Tibial nerve (tissue), 4 donors: ENCODE measurements at regions not wholly inside any gene's neighbourhood (a gene's known extent, or its start where the extent isn't known, plus 50 kb on each side); places are given as distances from the start of the nearest gene placed in this dataset.

Source experiments
- DNase-seq, 2 donors: peaks; one replicate each; pipeline ENCODE4 v3.0.0-alpha.2; 2019; ENCODE audit warnings: low spot score in 2 of 2
- H3K27ac ChIP-seq, 4 donors: fragments of 200-600 bp; sonication (generic) in 3 of 4; one replicate each; pipeline ENCODE4 v1.5.1; 2017 to 2019; ENCODE audit warnings: mild to moderate bottlenecking in 1 of 4
- H3K27me3 ChIP-seq, 2 donors: fragments of 200-600 bp; sonication (generic) in 1 of 2; one replicate each; pipeline versions ENCODE4 v1.5.1 to v1.6.0; 2017 to 2019
- H3K36me3 ChIP-seq, 3 donors: fragments of 200-600 bp; sonication (generic); one replicate each; pipeline ENCODE4 v1.5.1; 2018 to 2019
- H3K4me1 ChIP-seq, 4 donors: fragments of 200-600 bp; sonication (generic) in 3 of 4; one replicate each; pipeline ENCODE4 v1.5.1; 2017 to 2019
- H3K4me3 ChIP-seq, 4 donors: fragments of 200-600 bp; sonication (generic) in 3 of 4; one replicate each; pipeline ENCODE4 v1.5.1; 2017 to 2019; ENCODE audit warnings: mild to moderate bottlenecking in 1 of 4, moderate library complexity in 1 of 4
- H3K9me3 ChIP-seq, 4 donors: fragments of 200-600 bp; sonication (generic) in 3 of 4; one replicate each; pipeline ENCODE4 v1.5.1; 2017 to 2019
- EP300 ChIP-seq, 2 donors: sonication (generic); formaldehyde crosslinking; IDR thresholded peaks; one replicate each; pipeline ENCODE4 v1.6.1; 2017; ENCODE audit warnings: antibody characterized with exemption in 2 of 2, mild to moderate bottlenecking in 1 of 2
- POLR2A ChIP-seq, 2 donors: fragments of 450-650 bp; IDR thresholded peaks; one replicate each; pipeline ENCODE4 v1.6.1; 2017; ENCODE audit warnings: antibody characterized with exemption in 2 of 2, mild to moderate bottlenecking in 2 of 2, moderate library complexity in 2 of 2
- WGBS, 2 donors: methylation state at CpG; one replicate each; pipeline ENCODE4 v1.1.5; 2018; 5-methylcytosine and 5-hydroxymethylcytosine counted together
- TF ChIP-seq, protein P1 (sequence below), 5 experiments: fragments of 200-600 bp in 3 of 5; fragments of 450-650 bp in 2 of 5; sonication (generic) in 3 of 5; IDR thresholded peaks; one replicate each; pipeline ENCODE4 v1.5.1; 2016 to 2019; ENCODE audit warnings: antibody characterized with exemption in 5 of 5, mild to moderate bottlenecking in 3 of 5, moderate library complexity in 2 of 5

DNA sequence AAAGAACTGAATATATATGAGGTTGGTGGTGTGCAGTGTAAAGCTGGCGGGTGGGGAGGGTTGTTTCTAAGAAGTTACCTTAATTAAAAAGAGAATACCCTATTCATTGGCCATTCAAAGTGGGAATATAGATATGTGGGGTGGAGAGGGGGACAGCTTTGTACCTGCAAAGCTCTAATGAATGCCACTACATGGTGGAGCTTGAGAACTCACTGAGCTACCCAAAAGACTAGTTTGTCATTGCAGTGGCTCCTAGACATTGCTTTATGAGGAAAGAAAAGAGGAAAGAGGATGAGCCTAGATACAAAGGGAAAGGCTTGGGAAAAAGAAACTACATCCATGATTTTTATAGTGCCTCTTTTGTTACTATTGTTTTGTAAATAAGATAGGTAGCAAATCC, 209.9 kb upstream of the SPRY1 start:
- H3K4me1 ChIP-seq = no peaks in the 10 kb centered on the region
- TF ChIP-seq, protein P1, sequence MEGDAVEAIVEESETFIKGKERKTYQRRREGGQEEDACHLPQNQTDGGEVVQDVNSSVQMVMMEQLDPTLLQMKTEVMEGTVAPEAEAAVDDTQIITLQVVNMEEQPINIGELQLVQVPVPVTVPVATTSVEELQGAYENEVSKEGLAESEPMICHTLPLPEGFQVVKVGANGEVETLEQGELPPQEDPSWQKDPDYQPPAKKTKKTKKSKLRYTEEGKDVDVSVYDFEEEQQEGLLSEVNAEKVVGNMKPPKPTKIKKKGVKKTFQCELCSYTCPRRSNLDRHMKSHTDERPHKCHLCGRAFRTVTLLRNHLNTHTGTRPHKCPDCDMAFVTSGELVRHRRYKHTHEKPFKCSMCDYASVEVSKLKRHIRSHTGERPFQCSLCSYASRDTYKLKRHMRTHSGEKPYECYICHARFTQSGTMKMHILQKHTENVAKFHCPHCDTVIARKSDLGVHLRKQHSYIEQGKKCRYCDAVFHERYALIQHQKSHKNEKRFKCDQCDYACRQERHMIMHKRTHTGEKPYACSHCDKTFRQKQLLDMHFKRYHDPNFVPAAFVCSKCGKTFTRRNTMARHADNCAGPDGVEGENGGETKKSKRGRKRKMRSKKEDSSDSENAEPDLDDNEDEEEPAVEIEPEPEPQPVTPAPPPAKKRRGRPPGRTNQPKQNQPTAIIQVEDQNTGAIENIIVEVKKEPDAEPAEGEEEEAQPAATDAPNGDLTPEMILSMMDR (IDR thresholded peaks at IDR 0.05) = no peak
- TF ChIP-seq POLR2A (IDR thresholded peaks at IDR 0.05) (no peak), EP300 (IDR thresholded peaks at IDR 0.05) (no peak)

DNA sequence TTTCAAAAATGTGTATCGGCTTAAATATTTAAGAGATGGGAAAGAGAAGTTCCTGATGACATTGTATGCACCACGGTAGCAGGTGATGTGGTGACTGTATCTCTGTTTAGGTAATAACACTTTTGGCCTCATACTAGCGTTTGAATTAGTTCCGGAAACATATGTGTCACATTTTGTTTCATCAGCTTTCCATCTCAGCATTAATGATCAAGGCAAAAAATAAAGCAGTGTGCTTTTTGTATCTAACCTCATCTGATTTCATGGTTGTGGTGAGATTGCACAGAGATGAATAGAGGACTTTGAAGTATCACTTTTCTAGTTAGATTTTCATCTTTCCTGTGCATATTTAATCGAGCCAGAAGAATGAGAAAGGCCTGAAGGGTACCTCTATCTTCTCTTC, 206.4 kb upstream of the SPRY1 start:
- no peaks in the 10 kb centered on the region for H3K9me3 ChIP-seq
- WGBS, 2 donors = 91 to 98% methylated on average over 5 of the region's 5 CpGs
- H3K27me3 ChIP-seq = no peaks in the 10 kb centered on the region
- H3K27ac ChIP-seq = no peak overlapping the region
- no peaks in the 10 kb centered on the region for H3K4me1 ChIP-seq
- no peaks in the 10 kb centered on the region for H3K36me3 ChIP-seq
- no peak overlapping the region for H3K4me3 ChIP-seq
- DNase-seq = no peak
- TF ChIP-seq EP300 (IDR thresholded peaks at IDR 0.05) (no peak), POLR2A (IDR thresholded peaks at IDR 0.05) (no peak)
- TF ChIP-seq, protein P1 (IDR thresholded peaks at IDR 0.05) = no peak

More for the DNA sequence above, 209.9 kb upstream of the SPRY1 start:
- Histone ChIP-seq H3K27ac (no peak overlapping the region), H3K9me3 (no peaks in the 10 kb centered on the region), H3K36me3 (no peaks in the 10 kb centered on the region), H3K27me3 (no peaks in the 10 kb centered on the region), H3K4me3 (no peak overlapping the region)
- 90 to 96% methylated on average over 1 of the region's 1 CpG for WGBS, 2 donors
- DNase-seq = no peak

DNA sequence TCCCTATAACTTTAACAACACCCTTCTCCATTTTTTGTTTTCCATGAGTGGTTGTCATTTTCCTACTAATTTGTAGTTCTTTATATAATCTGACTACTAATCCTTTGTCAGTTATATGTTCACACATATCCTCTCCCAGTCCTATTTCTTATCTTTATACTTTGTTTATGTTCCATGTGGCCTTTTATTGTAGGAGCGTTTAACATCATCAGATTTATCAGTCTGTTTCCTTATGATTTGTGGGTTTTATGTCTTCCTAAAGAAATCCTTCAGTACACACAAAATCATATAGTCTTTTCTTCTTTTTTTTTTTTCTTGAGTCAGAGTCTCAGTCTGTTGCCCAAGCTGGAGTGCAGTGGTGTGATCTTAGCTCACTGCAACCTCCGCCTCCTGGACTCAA, 204.9 kb upstream of the SPRY1 start:
- TF ChIP-seq POLR2A (IDR thresholded peaks at IDR 0.05) (no peak), EP300 (IDR thresholded peaks at IDR 0.05) (no peak)
- TF ChIP-seq, protein P1 (IDR thresholded peaks at IDR 0.05) = no peak
- WGBS, 2 donors = 47 to 95% methylated on average over 2 of the region's 2 CpGs

DNA sequence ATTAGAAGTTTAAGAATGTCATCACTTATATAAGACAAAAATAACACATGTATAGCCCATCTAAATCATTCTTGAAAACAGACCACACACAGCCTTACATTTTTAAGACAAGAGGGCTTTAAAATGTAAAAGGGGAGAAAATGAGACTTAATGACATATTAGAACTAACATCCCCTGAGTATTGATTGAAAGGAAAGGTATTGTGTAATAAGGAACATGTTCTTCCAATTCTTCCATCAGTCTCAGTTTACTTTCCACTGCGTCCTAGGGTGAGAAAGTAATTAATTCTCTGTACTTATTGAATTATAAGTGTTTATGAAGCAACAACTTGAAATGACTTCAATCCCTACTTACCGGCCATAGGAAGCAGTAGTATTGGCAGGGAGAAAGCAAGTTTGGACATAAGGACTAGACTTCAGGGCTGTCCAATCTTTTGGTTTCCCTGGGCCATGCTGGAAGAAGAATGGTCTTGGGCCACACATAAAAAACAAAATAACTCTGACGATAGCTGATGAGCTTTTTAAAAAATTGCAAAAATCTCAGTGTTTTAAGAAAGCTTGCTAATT, 202.7 kb upstream of the SPRY1 start:
- TF ChIP-seq POLR2A (IDR thresholded peaks at IDR 0.05) = no peak
- TF ChIP-seq, protein P1 (IDR thresholded peaks at IDR 0.05) = no peak
- no peak for TF ChIP-seq EP300 (IDR thresholded peaks at IDR 0.05)
- Histone ChIP-seq H3K4me3 (no peak overlapping the region), H3K4me1 (no peaks in the 10 kb centered on the region), H3K27ac (no peak overlapping the region), H3K36me3 (no peaks in the 10 kb centered on the region), H3K27me3 (no peaks in the 10 kb centered on the region), H3K9me3 (no peaks in the 10 kb centered on the region)
- no peak for DNase-seq
- WGBS, 2 donors = 70 to 73% methylated on average over 3 of the region's 3 CpGs

More for the DNA sequence above, 204.9 kb upstream of the SPRY1 start:
- Histone ChIP-seq H3K9me3 (no peaks in the 10 kb centered on the region), H3K27ac (no peak overlapping the region), H3K4me1 (no peaks in the 10 kb centered on the region), H3K4me3 (no peak overlapping the region), H3K36me3 (no peaks in the 10 kb centered on the region), H3K27me3 (no peaks in the 10 kb centered on the region)
- DNase-seq = no peak

DNA sequence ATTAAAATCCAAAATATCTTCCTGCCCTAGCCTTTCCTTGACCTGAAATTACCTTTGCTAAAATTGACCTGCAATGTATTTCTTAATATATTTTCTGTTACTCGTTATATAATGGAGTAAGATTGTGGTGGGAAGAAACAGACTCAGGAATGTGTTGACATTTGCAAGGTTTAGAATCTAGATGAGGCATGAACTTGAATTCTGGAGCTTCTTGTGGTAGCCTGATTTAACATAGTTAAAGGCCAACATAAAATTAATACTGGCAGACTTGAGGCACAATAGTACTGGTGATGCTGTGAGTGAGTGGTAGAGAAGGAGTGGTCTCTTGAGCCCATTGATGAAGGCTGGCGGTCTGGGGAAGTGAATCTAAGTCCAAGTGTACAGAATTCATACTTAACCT, 197.9 kb upstream of the SPRY1 start:
- no peak for DNase-seq
- 77 to 83% methylated on average over 2 of the region's 2 CpGs for WGBS, 2 donors
- H3K9me3 ChIP-seq = no peaks in the 10 kb centered on the region
- H3K4me3 ChIP-seq = no peak overlapping the region
- H3K4me1 ChIP-seq = no peaks in the 10 kb centered on the region
- H3K27ac ChIP-seq = no peak overlapping the region
- no peaks in the 10 kb centered on the region for H3K36me3 ChIP-seq
- no peaks in the 10 kb centered on the region for H3K27me3 ChIP-seq
- TF ChIP-seq EP300 (IDR thresholded peaks at IDR 0.05) (no peak), POLR2A (IDR thresholded peaks at IDR 0.05) (no peak)
- TF ChIP-seq, protein P1 (IDR thresholded peaks at IDR 0.05) = no peak
